ENCODE measurements at regions not wholly inside any gene's neighbourhood (a gene's known extent, or its start where the extent isn't known, plus 50 kb on each side); places are given as distances from the start of the nearest gene placed in this dataset.

DNA sequence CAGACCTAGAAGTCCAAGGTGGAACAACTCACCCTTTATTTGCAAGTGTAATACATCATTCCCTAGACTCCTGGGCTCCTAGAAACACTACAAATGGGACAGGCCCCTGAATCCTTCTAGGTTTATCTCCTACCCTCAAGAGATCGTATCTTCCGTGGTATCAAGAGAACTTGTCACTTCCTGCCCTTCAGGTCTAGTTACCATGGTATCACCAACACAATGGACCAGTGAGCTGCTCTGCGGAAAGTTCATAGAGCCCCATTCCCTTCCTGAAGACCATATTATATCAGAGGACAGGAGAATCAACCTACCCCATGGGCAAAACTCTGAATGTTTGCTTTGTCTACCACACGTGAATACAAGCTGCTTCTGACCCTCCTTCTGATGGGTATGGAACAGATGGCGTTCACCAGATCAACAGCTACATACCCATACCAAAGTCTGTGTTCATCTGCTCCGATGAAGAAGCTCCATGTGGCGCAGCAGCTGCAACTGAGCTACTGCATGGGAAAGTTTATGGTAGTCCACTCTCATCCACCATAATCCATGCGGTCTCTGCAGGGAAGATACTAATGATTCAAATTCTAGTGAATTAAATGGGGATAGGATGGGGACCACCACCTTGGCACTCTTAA lies 84.6 kb upstream of the KLF13 start:
- no peak for DNase-seq (ENCODE audit: low read depth)

- DNase-seq (ENCODE audit: low read depth) = no peak
These were observed 82.7 kb upstream of the KLF13 start for GRCh38 chr15:31243895-31244294.

DNA sequence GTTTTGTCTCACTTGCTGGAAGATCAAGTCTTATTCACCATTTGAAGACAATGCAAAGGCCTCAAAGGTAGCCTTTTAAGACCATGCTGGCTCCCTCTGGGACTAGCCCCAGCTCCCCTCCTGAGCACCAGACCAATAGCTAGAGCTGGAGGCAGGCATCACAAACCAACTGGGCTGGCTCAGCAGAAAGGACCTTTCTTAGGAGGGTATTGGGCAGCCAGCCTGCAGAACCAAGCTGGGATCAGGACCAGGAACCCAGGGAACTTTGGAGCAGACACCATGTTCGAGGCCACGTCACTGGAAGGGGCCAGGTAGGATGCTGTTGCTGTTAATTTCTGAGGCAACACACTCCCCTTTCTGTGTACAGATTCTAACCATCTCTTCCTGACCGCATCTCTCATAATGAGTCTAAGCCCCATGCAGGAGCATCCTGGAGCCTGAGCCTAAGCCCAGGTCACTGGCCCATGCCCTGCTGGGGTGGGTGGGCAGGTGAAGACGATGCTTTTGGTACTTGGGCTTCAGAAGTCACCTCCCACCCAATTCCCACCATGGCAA lies 81.4 kb upstream of the KLF13 start:
- DNase-seq (ENCODE audit: low read depth) = no peak

- no peak for DNase-seq (ENCODE audit: low read depth)
These were observed 80.9 kb upstream of the KLF13 start for GRCh38 chr15:31245756-31246155.

DNA sequence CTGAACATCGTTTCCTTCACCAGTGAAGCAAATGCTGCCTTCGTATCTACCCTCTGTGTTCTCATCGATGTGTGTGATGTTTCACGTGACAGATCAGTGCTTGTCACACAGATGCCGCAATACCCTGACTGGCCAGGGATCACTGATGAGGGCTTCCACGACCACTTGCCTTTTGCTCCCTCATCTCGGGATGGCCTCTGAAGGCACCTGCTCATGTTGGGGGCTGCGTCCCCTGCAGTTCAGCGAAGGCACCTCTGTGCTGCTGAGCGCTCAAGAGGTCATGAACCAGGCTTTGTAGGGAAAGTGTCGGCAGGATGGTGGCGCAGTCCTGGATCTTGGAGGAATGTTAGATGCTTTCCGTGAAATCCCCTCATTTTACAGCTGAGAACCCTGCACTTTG lies 79.2 kb upstream of the KLF13 start:
- DNase-seq (ENCODE audit: low read depth) = no peak

DNA sequence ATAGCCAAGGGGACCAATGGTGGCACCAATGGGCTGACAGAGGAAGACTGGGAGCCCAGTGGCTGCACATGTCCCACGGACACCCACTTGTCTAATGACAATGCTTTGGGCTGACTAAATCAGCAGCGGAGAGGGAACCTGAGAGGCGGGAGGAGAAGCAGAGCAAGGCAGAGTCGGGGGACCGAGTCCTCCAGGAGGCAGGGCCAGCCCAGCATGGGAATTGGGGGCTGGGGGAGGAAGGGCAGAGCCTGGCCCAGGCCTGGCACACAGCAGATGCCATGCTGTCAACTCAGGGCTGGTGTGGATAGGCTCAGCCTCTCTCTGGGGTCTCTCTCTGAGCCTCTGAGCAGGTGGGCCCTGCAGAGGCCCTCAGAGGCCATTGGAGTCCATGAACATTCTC lies 78.4 kb upstream of the KLF13 start:
- no peak for DNase-seq (ENCODE audit: low read depth)

DNA sequence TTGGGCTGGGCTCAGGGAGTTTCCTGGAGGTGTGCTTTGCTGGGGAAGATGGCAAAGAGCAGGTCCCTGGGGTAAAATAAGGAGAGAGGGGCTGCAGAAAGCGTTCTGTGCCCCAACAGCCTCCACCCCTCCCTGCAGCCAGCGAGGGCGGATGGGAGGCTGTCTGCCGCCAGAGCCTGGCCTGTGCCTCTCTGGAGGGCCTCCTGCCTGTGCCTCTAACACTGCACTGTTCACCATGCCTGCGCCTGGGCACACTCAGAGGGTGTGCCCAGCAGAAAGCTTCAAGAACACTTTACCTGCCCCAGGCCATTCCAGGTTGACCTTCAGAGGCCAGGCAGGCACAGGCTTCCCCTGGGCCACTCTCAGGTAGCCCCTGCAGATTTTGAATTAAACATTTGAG lies 77.7 kb upstream of the KLF13 start:
- DNase-seq (ENCODE audit: low read depth) = no peak

DNA sequence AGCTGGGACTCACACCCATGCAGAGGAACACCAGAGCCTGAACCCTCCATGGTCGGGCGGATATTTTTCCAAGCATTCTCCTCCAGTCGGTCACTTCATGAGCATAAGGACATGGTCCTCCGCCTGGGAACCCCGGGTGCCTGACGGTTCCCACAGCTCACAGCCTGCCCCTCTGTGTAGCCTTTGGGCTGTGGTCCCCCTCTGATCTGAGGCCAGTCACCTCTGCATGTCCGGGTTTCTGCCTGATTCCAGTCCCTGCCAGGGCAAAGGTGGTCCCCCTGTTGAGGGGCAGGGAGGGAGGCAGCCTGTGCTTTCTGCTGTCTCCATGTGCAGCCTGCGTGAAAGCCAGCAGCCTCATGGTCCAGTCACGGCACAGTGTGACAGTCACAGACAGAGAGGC lies 76.6 kb upstream of the KLF13 start:
- no peak for DNase-seq (ENCODE audit: low read depth)

- DNase-seq (ENCODE audit: low read depth) = no peak
These were observed 75.5 kb upstream of the KLF13 start for GRCh38 chr15:31251165-31251564.

DNA sequence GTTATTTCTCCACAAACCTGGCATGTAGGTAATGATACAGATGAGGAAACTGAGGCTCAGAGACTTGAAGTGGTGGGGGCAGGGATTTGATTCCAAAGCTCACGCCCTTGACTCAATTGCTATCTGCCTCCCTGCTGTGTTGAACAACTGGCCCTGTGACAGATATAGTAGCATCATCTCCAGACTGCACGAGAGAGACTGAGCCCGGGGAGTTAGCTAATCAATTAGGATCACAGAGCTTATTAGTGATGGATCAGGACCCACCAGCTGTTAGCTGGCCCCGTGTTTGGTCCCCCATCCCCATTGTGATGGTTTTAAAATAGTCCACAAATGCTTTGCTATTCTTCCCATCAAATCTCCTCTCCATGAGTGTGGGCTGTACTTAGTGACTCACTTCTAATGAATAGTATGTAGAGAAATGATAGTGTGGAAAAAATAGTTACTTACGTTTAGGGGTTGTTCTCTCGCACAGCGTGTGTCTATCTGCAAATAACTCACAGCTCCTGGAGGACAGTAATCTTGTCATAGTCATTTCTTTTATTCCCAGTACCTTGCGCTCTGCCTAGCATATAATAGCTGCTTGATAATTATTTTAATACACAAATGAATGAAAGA lies 74.4 kb upstream of the KLF13 start:
- no peak for DNase-seq (ENCODE audit: low read depth)

- DNase-seq (ENCODE audit: low read depth) = no peak
These were observed 72.0 kb upstream of the KLF13 start for GRCh38 chr15:31254431-31255175.

GRCh38 chr15:31255176-31255510 lies 71.5 kb upstream of the KLF13 start:
- no peak for DNase-seq (ENCODE audit: low read depth)

GRCh38 chr15:31255732-31256377 lies 70.8 kb upstream of the KLF13 start:
- no peak for DNase-seq (ENCODE audit: low read depth)

- no peak for DNase-seq (ENCODE audit: low read depth)
These were observed 70.0 kb upstream of the KLF13 start for GRCh38 chr15:31256378-31257265.

DNA sequence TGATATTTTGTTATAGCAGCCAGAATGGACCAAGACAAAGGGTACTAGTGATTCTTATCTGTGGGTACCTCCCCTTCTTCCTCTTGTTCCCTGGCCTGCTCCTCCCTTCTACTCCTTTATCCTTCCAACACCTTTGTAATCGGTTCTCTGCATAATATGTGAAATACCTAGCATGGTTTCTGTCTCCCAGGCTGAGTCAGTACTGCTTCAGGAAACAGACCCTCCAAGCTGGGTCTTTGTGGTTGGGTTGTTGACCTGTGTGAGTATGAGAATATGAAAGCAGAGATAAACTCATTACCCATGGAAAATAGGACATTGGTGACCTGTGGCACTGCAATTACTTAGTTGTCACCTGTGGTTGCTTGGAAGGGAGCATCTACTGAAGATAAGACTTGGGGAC lies 69.3 kb upstream of the KLF13 start:
- DNase-seq (ENCODE audit: low read depth) = no peak

GRCh38 chr15:31258260-31258659 lies 68.4 kb upstream of the KLF13 start:
- no peak for DNase-seq (ENCODE audit: low read depth)

DNA sequence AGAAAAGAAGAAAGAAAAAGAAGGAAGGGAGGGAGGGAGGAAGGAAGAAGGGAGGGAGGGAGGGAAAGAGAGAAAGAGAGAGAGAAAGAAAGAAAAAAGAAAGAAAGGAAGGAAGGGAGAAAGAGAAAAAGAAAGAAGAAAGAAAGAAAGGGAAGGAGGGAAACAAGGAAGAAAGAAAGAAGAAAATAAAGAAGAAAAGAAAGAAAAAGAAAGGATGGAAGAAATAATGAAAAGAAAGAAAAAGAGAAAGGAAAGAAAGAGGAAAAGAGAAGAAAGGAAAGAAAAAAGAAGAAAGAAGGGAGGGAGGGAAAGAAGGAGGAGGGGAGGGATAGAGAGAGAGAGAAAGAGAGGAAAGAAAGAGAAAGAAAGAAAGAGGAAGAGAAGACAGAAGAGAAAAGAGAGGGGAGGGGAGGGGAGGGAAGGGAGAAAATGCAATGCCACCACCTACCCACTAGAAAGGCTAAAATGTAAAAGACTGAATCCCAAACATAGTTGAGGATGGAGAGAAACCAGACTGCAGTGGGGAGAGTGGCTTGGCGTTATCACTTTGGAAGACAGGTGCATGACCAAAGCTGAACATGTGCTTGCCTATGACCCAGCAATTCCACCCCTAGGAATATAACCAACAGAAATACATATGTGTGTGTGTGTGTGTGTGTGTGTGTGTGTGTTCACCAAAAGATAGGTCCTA lies 66.9 kb upstream of the KLF13 start:
- no peak for DNase-seq (ENCODE audit: low read depth)

- DNase-seq (ENCODE audit: low read depth) = no peak
These were observed 65.9 kb upstream of the KLF13 start for GRCh38 chr15:31260646-31261265.

GRCh38 chr15:31261266-31262142 lies 65.1 kb upstream of the KLF13 start:
- DNase-seq (ENCODE audit: low read depth) = no peak

GRCh38 chr15:31262143-31262530 lies 64.5 kb upstream of the KLF13 start:
- DNase-seq (ENCODE audit: low read depth) = no peak
